ENCODE measurements at regions not wholly inside any gene's neighbourhood (a gene's known extent, or its start where the extent isn't known, plus 50 kb on each side); places are given as distances from the start of the nearest gene placed in this dataset.

DNA sequence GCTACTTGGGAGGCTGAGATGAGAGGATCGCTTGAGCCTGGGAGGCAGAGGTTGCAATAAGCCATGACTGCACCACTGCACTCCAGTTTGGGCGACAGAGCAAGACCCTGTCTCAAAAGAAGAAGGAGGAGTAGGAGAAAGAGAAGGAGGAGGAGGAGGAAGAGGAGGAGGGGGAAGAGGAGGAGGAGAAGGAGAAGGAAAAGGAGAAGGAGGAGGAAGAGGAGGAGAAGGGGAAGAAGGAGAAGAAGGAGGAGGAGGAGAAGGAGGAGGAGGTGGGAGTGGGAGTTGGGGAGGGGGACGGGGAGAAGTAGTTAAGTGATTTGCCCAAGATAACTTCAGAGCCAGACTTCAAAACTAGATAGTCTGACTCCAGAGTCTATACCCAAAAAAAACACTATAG, 55.5 kb upstream of the FOXD3 start:
- no peaks in the 10 kb centered on the region for H3K36me3 ChIP-seq (ENCODE audit: control insufficient read depth in 2 of 2, extremely low read depth in 1 of 2, insufficient read depth in 2 of 2, low read length in 2 of 2)
- FAIRE-seq (no peak), DNase-seq (ENCODE audit: low read depth, low spot score) (no peak)
- no peak overlapping the region for H3K27ac ChIP-seq (ENCODE audit: control insufficient read depth, insufficient read depth, low read length)
- no peak overlapping the region for H3K9ac ChIP-seq (ENCODE audit: control insufficient read depth, extremely low read depth, insufficient read depth, low read length)
- dilution Hi-C loops (cut with MboI; ENCODE audit: extremely low pct_ligation_motif_present, low sequenced_read_pairs), result no loop called here
- no peaks in the 10 kb centered on the region for H4K20me1 ChIP-seq (ENCODE audit: control insufficient read depth, extremely low read depth, insufficient read depth, low read length)
- H2AFZ ChIP-seq (ENCODE audit: control insufficient read depth, low read length), result no peak overlapping the region
- H3K9me1 ChIP-seq (ENCODE audit: control insufficient read depth, extremely low read depth, insufficient read depth, low read length), result no peaks in the 10 kb centered on the region
- H3K4me2 ChIP-seq (ENCODE audit: control insufficient read depth, extremely low read depth, insufficient read depth, low read depth, low read length), result no peak overlapping the region
- H3K4me1 ChIP-seq (ENCODE audit: control insufficient read depth, extremely low read depth, insufficient read depth, low read length), result no peaks in the 10 kb centered on the region
- no peaks in the 10 kb centered on the region for H3K79me2 ChIP-seq (ENCODE audit: control insufficient read depth, insufficient read depth, low read length)
- H3K4me3 ChIP-seq (ENCODE audit: control insufficient read depth in 2 of 3, extremely low read depth in 1 of 3, insufficient read depth in 2 of 3, low read depth in 1 of 3, low read length in 3 of 3), result no peak overlapping the region
- H3K9me3 ChIP-seq (ENCODE audit: control insufficient read depth, low read depth, low read length), result no peaks in the 10 kb centered on the region
- no peak for TF ChIP-seq EZH2 (IDR thresholded peaks at IDR 0.05; ENCODE audit: low read length)
- TF ChIP-seq, protein P1, sequence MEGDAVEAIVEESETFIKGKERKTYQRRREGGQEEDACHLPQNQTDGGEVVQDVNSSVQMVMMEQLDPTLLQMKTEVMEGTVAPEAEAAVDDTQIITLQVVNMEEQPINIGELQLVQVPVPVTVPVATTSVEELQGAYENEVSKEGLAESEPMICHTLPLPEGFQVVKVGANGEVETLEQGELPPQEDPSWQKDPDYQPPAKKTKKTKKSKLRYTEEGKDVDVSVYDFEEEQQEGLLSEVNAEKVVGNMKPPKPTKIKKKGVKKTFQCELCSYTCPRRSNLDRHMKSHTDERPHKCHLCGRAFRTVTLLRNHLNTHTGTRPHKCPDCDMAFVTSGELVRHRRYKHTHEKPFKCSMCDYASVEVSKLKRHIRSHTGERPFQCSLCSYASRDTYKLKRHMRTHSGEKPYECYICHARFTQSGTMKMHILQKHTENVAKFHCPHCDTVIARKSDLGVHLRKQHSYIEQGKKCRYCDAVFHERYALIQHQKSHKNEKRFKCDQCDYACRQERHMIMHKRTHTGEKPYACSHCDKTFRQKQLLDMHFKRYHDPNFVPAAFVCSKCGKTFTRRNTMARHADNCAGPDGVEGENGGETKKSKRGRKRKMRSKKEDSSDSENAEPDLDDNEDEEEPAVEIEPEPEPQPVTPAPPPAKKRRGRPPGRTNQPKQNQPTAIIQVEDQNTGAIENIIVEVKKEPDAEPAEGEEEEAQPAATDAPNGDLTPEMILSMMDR (optimal IDR thresholded peaks at IDR 0.05 in 1 of 3, IDR thresholded peaks at IDR 0.05 in 1 of 3, conservative IDR thresholded peaks at IDR 0.05 in 1 of 3; ENCODE audit: extremely low read depth in 1 of 3, insufficient read depth in 2 of 3, low read length in 3 of 3), result no peak
- H3K27me3 ChIP-seq (ENCODE audit: control insufficient read depth, extremely low read depth, insufficient read depth, low read length), result no peaks in the 10 kb centered on the region

DNA sequence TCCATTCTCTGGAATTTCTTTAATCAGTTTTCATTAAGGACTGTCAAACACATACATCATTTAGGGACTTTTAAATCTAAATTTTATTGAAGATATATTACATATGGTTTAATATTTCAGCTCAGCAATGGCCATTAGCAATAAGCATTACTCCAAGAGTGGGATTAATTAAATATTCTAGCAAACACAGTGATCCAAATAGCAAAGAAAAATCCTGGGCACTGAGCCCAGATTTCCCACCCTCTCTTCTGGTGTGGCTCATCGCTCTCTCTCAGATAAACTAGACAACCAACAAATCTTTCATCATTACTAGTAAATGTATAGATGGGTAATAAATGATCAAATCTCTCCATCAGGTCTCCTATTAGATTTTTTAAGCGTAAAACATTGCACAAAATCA, 53.5 kb upstream of the FOXD3 start:
- dilution Hi-C loops (cut with MboI; ENCODE audit: extremely low pct_ligation_motif_present, low sequenced_read_pairs), result no loop called here
- Histone ChIP-seq H3K9me3 (ENCODE audit: control insufficient read depth, low read depth, low read length) (no peaks in the 10 kb centered on the region), H3K4me1 (ENCODE audit: control insufficient read depth, extremely low read depth, insufficient read depth, low read length) (no peaks in the 10 kb centered on the region), H3K9ac (ENCODE audit: control insufficient read depth, extremely low read depth, insufficient read depth, low read length) (no peak overlapping the region), H3K4me3 (ENCODE audit: control insufficient read depth in 2 of 3, extremely low read depth in 1 of 3, insufficient read depth in 2 of 3, low read depth in 1 of 3, low read length in 3 of 3) (no peak overlapping the region), H2AFZ (ENCODE audit: control insufficient read depth, low read length) (no peak overlapping the region), H3K36me3 (ENCODE audit: control insufficient read depth in 2 of 2, extremely low read depth in 1 of 2, insufficient read depth in 2 of 2, low read length in 2 of 2) (no peaks in the 10 kb centered on the region), H3K27me3 (ENCODE audit: control insufficient read depth, extremely low read depth, insufficient read depth, low read length) (no peaks in the 10 kb centered on the region), H3K9me1 (ENCODE audit: control insufficient read depth, extremely low read depth, insufficient read depth, low read length) (no peaks in the 10 kb centered on the region), H3K4me2 (ENCODE audit: control insufficient read depth, extremely low read depth, insufficient read depth, low read depth, low read length) (no peak overlapping the region), H3K27ac (ENCODE audit: control insufficient read depth, insufficient read depth, low read length) (no peak overlapping the region), H4K20me1 (ENCODE audit: control insufficient read depth, extremely low read depth, insufficient read depth, low read length) (no peaks in the 10 kb centered on the region), H3K79me2 (ENCODE audit: control insufficient read depth, insufficient read depth, low read length) (no peaks in the 10 kb centered on the region)
- TF ChIP-seq, protein P1 (optimal IDR thresholded peaks at IDR 0.05 in 1 of 3, IDR thresholded peaks at IDR 0.05 in 1 of 3, conservative IDR thresholded peaks at IDR 0.05 in 1 of 3; ENCODE audit: extremely low read depth in 1 of 3, insufficient read depth in 2 of 3, low read length in 3 of 3), result no peak
- TF ChIP-seq EZH2 (IDR thresholded peaks at IDR 0.05; ENCODE audit: low read length), result no peak
- FAIRE-seq, result no peak
- no peak for DNase-seq (ENCODE audit: low read depth, low spot score)

Data from keratinocyte (primary cell).